ENCODE measurements at regions not wholly inside any gene's neighbourhood (a gene's known extent, or its start where the extent isn't known, plus 50 kb on each side); places are given as distances from the start of the nearest gene placed in this dataset.

DNA sequence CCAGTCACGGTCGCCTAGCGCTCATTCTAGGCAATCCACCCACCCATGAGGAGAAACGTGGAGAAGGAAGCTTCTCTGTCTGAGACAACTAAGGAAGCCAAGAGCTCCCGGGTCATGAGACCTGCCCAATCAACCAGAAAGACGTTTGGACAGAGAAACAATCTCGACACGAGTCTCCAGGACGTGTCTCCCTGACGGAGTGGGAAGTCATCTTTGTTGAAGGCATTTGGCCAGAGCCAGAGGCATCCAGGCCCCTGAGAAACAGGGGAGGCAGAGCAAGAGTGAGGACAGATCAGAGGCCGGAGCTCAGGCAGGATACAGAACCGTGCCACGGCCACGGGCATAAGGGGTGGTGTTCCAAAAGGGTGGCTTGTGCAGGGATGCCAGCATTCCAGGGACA, 479.0 kb downstream of the SPATA31A7 start:
- TF ChIP-seq EP300 (IDR thresholded peaks at IDR 0.05) (no peak), POLR2A (IDR thresholded peaks at IDR 0.05) (no peak)
- TF ChIP-seq, protein P1, sequence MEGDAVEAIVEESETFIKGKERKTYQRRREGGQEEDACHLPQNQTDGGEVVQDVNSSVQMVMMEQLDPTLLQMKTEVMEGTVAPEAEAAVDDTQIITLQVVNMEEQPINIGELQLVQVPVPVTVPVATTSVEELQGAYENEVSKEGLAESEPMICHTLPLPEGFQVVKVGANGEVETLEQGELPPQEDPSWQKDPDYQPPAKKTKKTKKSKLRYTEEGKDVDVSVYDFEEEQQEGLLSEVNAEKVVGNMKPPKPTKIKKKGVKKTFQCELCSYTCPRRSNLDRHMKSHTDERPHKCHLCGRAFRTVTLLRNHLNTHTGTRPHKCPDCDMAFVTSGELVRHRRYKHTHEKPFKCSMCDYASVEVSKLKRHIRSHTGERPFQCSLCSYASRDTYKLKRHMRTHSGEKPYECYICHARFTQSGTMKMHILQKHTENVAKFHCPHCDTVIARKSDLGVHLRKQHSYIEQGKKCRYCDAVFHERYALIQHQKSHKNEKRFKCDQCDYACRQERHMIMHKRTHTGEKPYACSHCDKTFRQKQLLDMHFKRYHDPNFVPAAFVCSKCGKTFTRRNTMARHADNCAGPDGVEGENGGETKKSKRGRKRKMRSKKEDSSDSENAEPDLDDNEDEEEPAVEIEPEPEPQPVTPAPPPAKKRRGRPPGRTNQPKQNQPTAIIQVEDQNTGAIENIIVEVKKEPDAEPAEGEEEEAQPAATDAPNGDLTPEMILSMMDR (IDR thresholded peaks at IDR 0.05) = no peak

Measured in ovary (tissue), 3 donors.